HL-60 (cell line): ENCODE measurements at regions not wholly inside any gene's neighbourhood (a gene's known extent, or its start where the extent isn't known, plus 50 kb on each side); places are given as distances from the start of the nearest gene placed in this dataset.

Experiments
- CTCF ChIP-seq: IDR thresholded peaks from one replicate; pipeline ENCODE4 v1.5.1; 2011; ENCODE audit warnings: low read length, control low read depth, inconsistent platforms; ENCODE audit not compliant: insufficient read depth
- GABPA ChIP-seq: IDR thresholded peaks from 2 replicates; pipeline ENCODE4 v1.6.1; 2012; ENCODE audit warnings: low read depth
- POLR2AphosphoS5 ChIP-seq: IDR thresholded peaks from 2 replicates; pipeline ENCODE4 v1.6.1; 2012; ENCODE audit warnings: low read depth
- REST ChIP-seq: IDR thresholded peaks from 2 replicates; pipeline ENCODE4 v1.6.1; 2012; ENCODE audit warnings: low read depth; ENCODE audit not compliant: insufficient replicate concordance
- SPI1 ChIP-seq: IDR thresholded peaks from 2 replicates; pipeline ENCODE4 v1.6.1; 2012; ENCODE audit warnings: low read depth, mild to moderate bottlenecking, borderline replicate concordance

GRCh38 chr5:119840175-119840574 lies 210.8 kb downstream of the FAM170A start:
- TF ChIP-seq CTCF (no peak), POLR2AphosphoS5 (no peak), REST (no peak), SPI1 (no peak), GABPA (no peak)
